ENCODE measurements at regions not wholly inside any gene's neighbourhood (a gene's known extent, or its start where the extent isn't known, plus 50 kb on each side); places are given as distances from the start of the nearest gene placed in this dataset.

DNA sequence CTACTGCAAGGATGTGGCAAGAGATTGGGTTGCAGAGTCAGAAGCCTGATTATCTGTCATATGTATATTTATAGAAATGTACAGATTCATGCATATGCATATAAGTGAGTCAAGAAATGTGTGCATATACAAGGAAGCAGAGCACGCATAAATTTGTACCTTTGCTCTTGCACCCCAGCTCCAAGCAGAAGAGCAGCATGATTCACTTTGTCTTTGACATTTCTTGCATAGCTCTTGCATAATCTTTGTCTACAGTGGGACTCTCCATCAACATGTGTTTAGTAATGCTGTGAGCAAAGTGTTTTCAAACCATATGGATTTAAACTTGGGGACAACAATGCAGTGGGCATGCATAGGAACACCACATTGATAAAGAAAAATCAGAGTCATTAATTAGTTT lies 330.7 kb upstream of the DCN start:
- no peak overlapping the region for H3K27ac ChIP-seq (ENCODE audit: low read length)
- H2AFZ ChIP-seq (ENCODE audit: low read depth, low read length), result no peak overlapping the region
- H3K27me3 ChIP-seq (ENCODE audit: low read depth, low read length), result no peaks in the 10 kb centered on the region
- no peaks in the 10 kb centered on the region for H3K4me1 ChIP-seq (ENCODE audit: low read length)
- H3K9me3 ChIP-seq (ENCODE audit: insufficient read depth, low read length), result no peaks in the 10 kb centered on the region
- H3K4me3 ChIP-seq (ENCODE audit: low read length), result no peak overlapping the region
- H3K36me3 ChIP-seq (replicated peaks; ENCODE audit: low read depth, low read length), result no peaks in the 10 kb centered on the region
- H4K20me1 ChIP-seq (ENCODE audit: insufficient read depth, low read length), result no peaks in the 10 kb centered on the region
- no peak overlapping the region for H3K4me2 ChIP-seq (ENCODE audit: low read length)
- H3K9ac ChIP-seq (ENCODE audit: low read length), result no peak overlapping the region
- no peaks in the 10 kb centered on the region for H3K79me2 ChIP-seq (ENCODE audit: low read length)
- no peak for TF ChIP-seq EZH2phosphoT487 (IDR thresholded peaks at IDR 0.05; ENCODE audit: low read depth)

GRCh38 chr12:91511795-91512420 lies 329.3 kb upstream of the DCN start:
- Histone ChIP-seq H3K4me1 (ENCODE audit: low read length) (no peaks in the 10 kb centered on the region), H3K36me3 (replicated peaks; ENCODE audit: low read depth, low read length) (no peaks in the 10 kb centered on the region), H3K9me3 (ENCODE audit: insufficient read depth, low read length) (no peaks in the 10 kb centered on the region), H3K4me3 (ENCODE audit: low read length) (no peak overlapping the region), H3K4me2 (ENCODE audit: low read length) (no peak overlapping the region), H3K27me3 (ENCODE audit: low read depth, low read length) (no peaks in the 10 kb centered on the region), H3K79me2 (ENCODE audit: low read length) (no peaks in the 10 kb centered on the region), H3K27ac (ENCODE audit: low read length) (no peak overlapping the region), H4K20me1 (ENCODE audit: insufficient read depth, low read length) (no peaks in the 10 kb centered on the region), H2AFZ (ENCODE audit: low read depth, low read length) (no peak overlapping the region), H3K9ac (ENCODE audit: low read length) (no peak overlapping the region)
- TF ChIP-seq EZH2phosphoT487 (IDR thresholded peaks at IDR 0.05; ENCODE audit: low read depth), result no peak
- TF ChIP-seq, protein P1, sequence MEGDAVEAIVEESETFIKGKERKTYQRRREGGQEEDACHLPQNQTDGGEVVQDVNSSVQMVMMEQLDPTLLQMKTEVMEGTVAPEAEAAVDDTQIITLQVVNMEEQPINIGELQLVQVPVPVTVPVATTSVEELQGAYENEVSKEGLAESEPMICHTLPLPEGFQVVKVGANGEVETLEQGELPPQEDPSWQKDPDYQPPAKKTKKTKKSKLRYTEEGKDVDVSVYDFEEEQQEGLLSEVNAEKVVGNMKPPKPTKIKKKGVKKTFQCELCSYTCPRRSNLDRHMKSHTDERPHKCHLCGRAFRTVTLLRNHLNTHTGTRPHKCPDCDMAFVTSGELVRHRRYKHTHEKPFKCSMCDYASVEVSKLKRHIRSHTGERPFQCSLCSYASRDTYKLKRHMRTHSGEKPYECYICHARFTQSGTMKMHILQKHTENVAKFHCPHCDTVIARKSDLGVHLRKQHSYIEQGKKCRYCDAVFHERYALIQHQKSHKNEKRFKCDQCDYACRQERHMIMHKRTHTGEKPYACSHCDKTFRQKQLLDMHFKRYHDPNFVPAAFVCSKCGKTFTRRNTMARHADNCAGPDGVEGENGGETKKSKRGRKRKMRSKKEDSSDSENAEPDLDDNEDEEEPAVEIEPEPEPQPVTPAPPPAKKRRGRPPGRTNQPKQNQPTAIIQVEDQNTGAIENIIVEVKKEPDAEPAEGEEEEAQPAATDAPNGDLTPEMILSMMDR (IDR thresholded peaks at IDR 0.05; ENCODE audit: low read depth, low read length), result no peak

- H4K20me1 ChIP-seq (ENCODE audit: insufficient read depth, low read length), result no peaks in the 10 kb centered on the region
- no peaks in the 10 kb centered on the region for H3K27me3 ChIP-seq (ENCODE audit: low read depth, low read length)
- H3K4me3 ChIP-seq (ENCODE audit: low read length), result no peak overlapping the region
- H3K9ac ChIP-seq (ENCODE audit: low read length), result no peak overlapping the region
- no peak overlapping the region for H3K27ac ChIP-seq (ENCODE audit: low read length)
- H3K4me1 ChIP-seq (ENCODE audit: low read length), result no peaks in the 10 kb centered on the region
- H3K79me2 ChIP-seq (ENCODE audit: low read length), result no peaks in the 10 kb centered on the region
- no peak overlapping the region for H3K4me2 ChIP-seq (ENCODE audit: low read length)
- no peaks in the 10 kb centered on the region for H3K9me3 ChIP-seq (ENCODE audit: insufficient read depth, low read length)
- H2AFZ ChIP-seq (ENCODE audit: low read depth, low read length), result no peak overlapping the region
- TF ChIP-seq EZH2phosphoT487 (IDR thresholded peaks at IDR 0.05; ENCODE audit: low read depth), result no peak
- TF ChIP-seq, protein P1 (IDR thresholded peaks at IDR 0.05; ENCODE audit: low read depth, low read length), result no peak
- H3K36me3 ChIP-seq (replicated peaks; ENCODE audit: low read depth, low read length), result no peaks in the 10 kb centered on the region
Measured at GRCh38 chr12:91507754-91508153, 325.1 kb upstream of the DCN start.

- TF ChIP-seq, protein P1 (IDR thresholded peaks at IDR 0.05; ENCODE audit: low read depth, low read length), result no peak
- TF ChIP-seq EZH2phosphoT487 (IDR thresholded peaks at IDR 0.05; ENCODE audit: low read depth), result no peak
Measured at GRCh38 chr12:91506452-91506851, 323.8 kb upstream of the DCN start.

More at GRCh38 chr12:91506452-91506851, 323.8 kb upstream of the DCN start:
- Histone ChIP-seq H3K4me1 (ENCODE audit: low read length) (no peaks in the 10 kb centered on the region), H3K27me3 (ENCODE audit: low read depth, low read length) (no peaks in the 10 kb centered on the region), H4K20me1 (ENCODE audit: insufficient read depth, low read length) (no peaks in the 10 kb centered on the region), H3K9ac (ENCODE audit: low read length) (no peak overlapping the region), H3K9me3 (ENCODE audit: insufficient read depth, low read length) (no peaks in the 10 kb centered on the region), H2AFZ (ENCODE audit: low read depth, low read length) (no peak overlapping the region), H3K4me2 (ENCODE audit: low read length) (no peak overlapping the region), H3K4me3 (ENCODE audit: low read length) (no peak overlapping the region), H3K27ac (ENCODE audit: low read length) (no peak overlapping the region), H3K79me2 (ENCODE audit: low read length) (no peaks in the 10 kb centered on the region), H3K36me3 (replicated peaks; ENCODE audit: low read depth, low read length) (no peaks in the 10 kb centered on the region)

All from OCI-LY3 (cell line).